A549 (cell line): ENCODE measurements at regions not wholly inside any gene's neighbourhood (a gene's known extent, or its start where the extent isn't known, plus 50 kb on each side); places are given as distances from the start of the nearest gene placed in this dataset.

Experiments used
- ATAC-seq, 2 experiments: fragments of 200-7000 bp in 1 of 2; fragments of >200 bp in 1 of 2; cut with Nextera tagmentation in 1 of 2; cut with Tn5 transposase in 1 of 2; 3 replicates each; pipeline versions ENCODE4 v1.8.0 to v1.9.1; 2018 to 2020; ENCODE audit warnings: mild to moderate bottlenecking in 1 of 2, moderate library complexity in 1 of 2
- CTCF ChIA-PET: fragments of 300-600 bp; sonication (Branson Sonifier 250); formaldehyde crosslinking; extraction: SDS; loops from one replicate; lab custom pipeline; 2021; ENCODE audit warnings: antibody characterized with exemption, inconsistent platforms; lab: Yijun Ruan, JAX
- POLR2A ChIA-PET: fragments of 350-600 bp; formaldehyde crosslinking; extraction: SDS; loops from one replicate; lab custom pipeline; 2021; ENCODE audit warnings: antibody characterized with exemption, inconsistent platforms; lab: Yijun Ruan, JAX
- DNase-seq, 2 experiments: peaks; one replicate each; pipeline versions ENCODE4 v3.0.0 to v3.0.0-alpha.2; 2011 to 2016; ENCODE audit warnings: low read depth in 1 of 2, low spot score in 1 of 2
- FAIRE-seq: peaks from 2 replicates; lab custom pipeline; 2011; peaks lifted over from hg19 to GRCh38; lab: Jason Lieb, UNC
- H3K27ac ChIP-seq, 2 experiments: fragments of >200 bp; sonication (Bioruptor Twin); formaldehyde crosslinking; 3 replicates each; pipeline ENCODE4 v1.5.1; 2016 to 2017
- H3K4me1 ChIP-seq: fragments of >200 bp; sonication (Bioruptor Twin); formaldehyde crosslinking; 3 replicates; pipeline ENCODE4 v1.6.1; 2016
- H3K4me2 ChIP-seq: fragments of >200 bp; sonication (Bioruptor Twin); formaldehyde crosslinking; 3 replicates; pipeline ENCODE4 v1.6.1; 2016
- H3K4me3 ChIP-seq: fragments of >200 bp; sonication (Bioruptor Twin); formaldehyde crosslinking; 3 replicates; pipeline ENCODE4 v1.5.1; 2016
- H3K9me3 ChIP-seq: fragments of >200 bp; sonication (Bioruptor Twin); formaldehyde crosslinking; 3 replicates; pipeline ENCODE4 v1.6.1; 2016
- ATOH8 ChIP-seq: fragments of 250-450 bp; sonication (Bioruptor Pico); IDR thresholded peaks from 2 replicates; pipeline ENCODE4 v1.5.0; 2020; ENCODE audit warnings: low read depth, mild to moderate bottlenecking, moderate library complexity
- BCL3 ChIP-seq: fragments of >200 bp; sonication (Bioruptor Twin); formaldehyde crosslinking; IDR thresholded peaks from 3 replicates; pipeline ENCODE4 v1.6.1; 2016
- CBX2 ChIP-seq: fragments of 200-600 bp; sonication (generic); IDR thresholded peaks from 2 replicates; pipeline ENCODE4 v1.6.1; 2016; ENCODE audit warnings: low read depth, mild to moderate bottlenecking, borderline replicate concordance
- CEBPB ChIP-seq, 2 experiments: fragments of >200 bp in 1 of 2; sonication (Bioruptor Twin) in 1 of 2; formaldehyde crosslinking in 1 of 2; IDR thresholded peaks; 2 replicates each; pipeline ENCODE4 v1.6.1; 2012 to 2016
- CHD4 ChIP-seq: fragments of 200-600 bp; sonication (generic); IDR thresholded peaks from 2 replicates; pipeline ENCODE4 v1.6.1; 2016; ENCODE audit warnings: antibody characterized with exemption, mild to moderate bottlenecking, borderline replicate concordance
- E2F6 ChIP-seq: IDR thresholded peaks from 2 replicates; pipeline ENCODE4 v1.6.1; 2012; ENCODE audit warnings: low read depth, borderline replicate concordance
- EHF ChIP-seq: fragments of 250-450 bp; sonication (Bioruptor Pico); IDR thresholded peaks from 2 replicates; pipeline ENCODE4 v1.5.0; 2020; ENCODE audit warnings: mild to moderate bottlenecking
- EP300 ChIP-seq, 2 experiments: fragments of >200 bp; sonication (Bioruptor Twin); formaldehyde crosslinking; IDR thresholded peaks; 2 replicates in 1 of 2; 3 replicates in 1 of 2; pipeline ENCODE4 v1.6.1; 2016 to 2017
- FOSB ChIP-seq: fragments of 250-450 bp; sonication (Bioruptor Pico); IDR thresholded peaks from 2 replicates; pipeline ENCODE4 v1.5.0; 2020; ENCODE audit warnings: mild to moderate bottlenecking, moderate library complexity
- HOXA7 ChIP-seq: fragments of 250-450 bp; sonication (Bioruptor Pico); IDR thresholded peaks from 2 replicates; pipeline ENCODE4 v1.5.0; 2020; ENCODE audit warnings: mild to moderate bottlenecking, moderate library complexity
- HOXB13 ChIP-seq: fragments of 250-450 bp; sonication (Bioruptor Pico); IDR thresholded peaks from 2 replicates; pipeline ENCODE4 v1.5.0; 2020; ENCODE audit warnings: low read depth, mild to moderate bottlenecking, moderate library complexity
- HOXB5 ChIP-seq: fragments of 250-450 bp; sonication (Bioruptor Pico); IDR thresholded peaks from 2 replicates; pipeline ENCODE4 v1.5.0; 2020; ENCODE audit warnings: mild to moderate bottlenecking, moderate library complexity
- MAFK ChIP-seq: fragments of 450-650 bp; IDR thresholded peaks from 2 replicates; pipeline ENCODE4 v1.6.1; 2014; ENCODE audit not compliant: partially characterized antibody
- MAX ChIP-seq: IDR thresholded peaks from 2 replicates; pipeline ENCODE4 v1.6.1; 2012
- MAZ ChIP-seq: fragments of 150-350 bp; IDR thresholded peaks from 2 replicates; pipeline ENCODE4 v1.6.1; 2014; ENCODE audit warnings: antibody characterized with exemption, low read depth, low read length, borderline replicate concordance
- NFE2L2 ChIP-seq: fragments of 150-350 bp; conservative IDR thresholded peaks from 2 replicates; pipeline ENCODE4 v1.6.1; 2014; ENCODE audit warnings: low read length
- NPAS2 ChIP-seq: fragments of 250-450 bp; sonication (Bioruptor Pico); IDR thresholded peaks from 2 replicates; pipeline ENCODE4 v1.8.0; 2022; ENCODE audit warnings: mild to moderate bottlenecking, moderate library complexity, borderline replicate concordance
- RAD21 ChIP-seq, 2 experiments: fragments of >200 bp in 1 of 2; sonication (Bioruptor Twin) in 1 of 2; formaldehyde crosslinking in 1 of 2; IDR thresholded peaks in 1 of 2; conservative IDR thresholded peaks in 1 of 2; 2 replicates in 1 of 2; 3 replicates in 1 of 2; pipeline ENCODE4 v1.6.1; 2012 to 2018; ENCODE audit warnings: inconsistent platforms in 1 of 2
- RARB ChIP-seq: fragments of 250-450 bp; sonication (Bioruptor Pico); IDR thresholded peaks from 2 replicates; pipeline ENCODE4 v1.8.0; 2021; ENCODE audit warnings: mild to moderate bottlenecking, moderate library complexity
- REST ChIP-seq: fragments of 200-600 bp; sonication (generic); IDR thresholded peaks from 2 replicates; pipeline ENCODE4 v1.6.1; 2016; ENCODE audit warnings: antibody characterized with exemption, mild to moderate bottlenecking, moderate library complexity
- RFX5 ChIP-seq: fragments of 450-650 bp; IDR thresholded peaks from 2 replicates; pipeline ENCODE4 v1.7.1; 2014; ENCODE audit warnings: antibody characterized with exemption, mild to moderate bottlenecking, moderate library complexity
- TFCP2L1 ChIP-seq: fragments of 250-450 bp; sonication (Bioruptor Pico); IDR thresholded peaks from 2 replicates; pipeline ENCODE4 v1.5.0; 2021; ENCODE audit warnings: mild to moderate bottlenecking
- TP53 ChIP-seq: fragments of 250-450 bp; sonication (Bioruptor Pico); IDR thresholded peaks from 2 replicates; pipeline ENCODE4 v1.5.0; 2021; ENCODE audit warnings: mild to moderate bottlenecking, moderate library complexity
- USF2 ChIP-seq: fragments of 450-650 bp; IDR thresholded peaks from 2 replicates; pipeline ENCODE4 v1.6.1; 2014; ENCODE audit warnings: antibody characterized with exemption
- ZSCAN20 ChIP-seq: fragments of 250-450 bp; sonication (Bioruptor Pico); IDR thresholded peaks from 2 replicates; pipeline ENCODE4 v1.8.0; 2022; ENCODE audit warnings: mild to moderate bottlenecking, moderate library complexity
- WGBS: methylation state at CpG from one replicate; pipeline ENCODE4 v1.1.6; 2017; ENCODE audit errors: missing lambda C conversion rate; 5-methylcytosine and 5-hydroxymethylcytosine counted together

GRCh38 chr13:53343361-53343744, 314.7 kb downstream of the OLFM4 start:
- no peak for FAIRE-seq
- CTCF ChIA-PET = no interaction called here

GRCh38 chr13:53351021-53351420, 322.4 kb downstream of the OLFM4 start:
- 67% methylated on average over 1 of the region's 1 CpG for WGBS
- DNase-seq = no peak
- TF ChIP-seq NPAS2 (CRISPR knock-in tag) = no peak
- TF ChIP-seq HOXB13 (CRISPR knock-in tag) = no peak
- no peak for TF ChIP-seq HOXB5 (CRISPR knock-in tag)
- no peak for TF ChIP-seq NFE2L2
- TF ChIP-seq TFCP2L1 (CRISPR knock-in tag) = no peak
- TF ChIP-seq RARB = no peak
- TF ChIP-seq EHF (CRISPR knock-in tag) = no peak
- no peak for TF ChIP-seq HOXA7 (CRISPR knock-in tag)
- TF ChIP-seq MAX = no peak
- TF ChIP-seq FOSB (CRISPR knock-in tag) = no peak
- no peak for TF ChIP-seq CHD4
- no peak for TF ChIP-seq REST
- TF ChIP-seq RFX5 = no peak
- TF ChIP-seq RAD21 (conservative IDR thresholded peaks at IDR 0.05 in 1 of 2, IDR thresholded peaks at IDR 0.05 in 1 of 2) = no peak
- no peak for TF ChIP-seq USF2
- TF ChIP-seq, all 56 proteins: peak for 0
- ATAC-seq = no peak
- no peak overlapping the region for H3K27ac ChIP-seq
- H3K4me2 ChIP-seq = no peak overlapping the region
- H3K4me3 ChIP-seq = no peak overlapping the region
- ChIA-PET POLR2A (no interaction called here), CTCF (no interaction called here)
- no peaks in the 10 kb centered on the region for H3K9me3 ChIP-seq
- no peaks in the 10 kb centered on the region for H3K4me1 ChIP-seq
- FAIRE-seq = no peak

More at GRCh38 chr13:53343361-53343744, 314.7 kb downstream of the OLFM4 start:
- TF ChIP-seq CEBPB (IDR thresholded peaks at IDR 0.05) = no peak
- no peak for TF ChIP-seq MAZ
- no peak for TF ChIP-seq CBX2
- Histone ChIP-seq H3K27ac (no peak overlapping the region), H3K9me3 (no peaks in the 10 kb centered on the region), H3K4me2 (no peak overlapping the region), H3K4me3 (no peak overlapping the region), H3K4me1 (no peaks in the 10 kb centered on the region)
- 0% methylated on average over 1 of the region's 1 CpG for WGBS
- POLR2A ChIA-PET = no interaction called here
- ATAC-seq (no peak), DNase-seq (no peak)

GRCh38 chr13:53357582-53357981, 329.0 kb downstream of the OLFM4 start:
- no peak for ATAC-seq
- no peak for FAIRE-seq
- Histone ChIP-seq H3K4me3 (no peak overlapping the region), H3K4me2 (no peak overlapping the region), H3K27ac (no peak overlapping the region), H3K4me1 (no peaks in the 10 kb centered on the region), H3K9me3 (no peaks in the 10 kb centered on the region)
- POLR2A ChIA-PET = no interaction called here
- WGBS = 6% methylated on average over 3 of the region's 3 CpGs
- no peak for TF ChIP-seq ATOH8 (CRISPR knock-in tag)
- TF ChIP-seq ZSCAN20 (CRISPR knock-in tag) = no peak
- no peak for TF ChIP-seq MAFK
- TF ChIP-seq USF2 = no peak
- TF ChIP-seq TP53 (CRISPR knock-in tag) = no peak
- TF ChIP-seq EP300 (IDR thresholded peaks at IDR 0.05) = no peak
- TF ChIP-seq E2F6 = no peak
- TF ChIP-seq BCL3 = no peak
- DNase-seq = no peak
- CTCF ChIA-PET = no interaction called here
